ENCODE measurements at regions not wholly inside any gene's neighbourhood (a gene's known extent, or its start where the extent isn't known, plus 50 kb on each side); places are given as distances from the start of the nearest gene placed in this dataset.

DNA sequence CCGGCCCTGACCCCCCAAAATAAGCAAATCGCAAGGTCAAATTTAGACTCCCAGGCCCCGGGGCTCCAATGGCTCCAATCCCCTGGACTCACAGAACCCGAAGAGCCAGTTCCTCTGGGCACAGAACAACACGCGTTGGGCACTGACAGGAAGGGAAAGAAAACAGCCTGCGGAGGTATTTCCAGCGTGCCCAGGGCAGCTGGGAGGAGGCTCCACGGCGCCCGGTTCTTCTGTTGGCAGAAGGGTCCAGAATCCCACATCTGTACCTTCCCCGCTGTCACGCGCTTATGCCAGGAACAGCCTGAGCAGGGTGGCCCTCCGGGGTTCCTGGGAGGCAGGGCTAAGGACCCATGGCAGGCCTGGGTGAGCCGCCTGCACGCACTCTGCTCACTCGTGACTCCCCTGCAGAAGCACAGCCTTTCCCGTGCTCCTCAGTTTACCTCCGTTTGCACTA is 85.5 kb downstream of the RIPK4 start:
- Histone ChIP-seq H3K36me3 (ENCODE audit: control insufficient read depth in 1 of 2, insufficient read depth in 2 of 2, low read length in 1 of 2) (no peaks in the 10 kb centered on the region), H3K4me3 (ENCODE audit: low read length in 2 of 2) (no peak overlapping the region), H3K4me1 (ENCODE audit: control insufficient read depth in 1 of 2, insufficient read depth in 2 of 2, low read length in 2 of 2) (no peaks in the 10 kb centered on the region), H3K27me3 (ENCODE audit: control insufficient read depth in 1 of 2, insufficient read depth in 2 of 2, low read length in 1 of 2) (no peaks in the 10 kb centered on the region), H3K27ac (ENCODE audit: low read depth in 1 of 2, low read length in 2 of 2) (no peak overlapping the region), H3K9me3 (ENCODE audit: control insufficient read depth, low read length) (no peaks in the 10 kb centered on the region)
- ATAC-seq (ENCODE audit: low FRiP score) (no peak), DNase-seq (peak; percentile 37 to 66)
- intact Hi-C loops (cut with DNase I) = no loop called here
- 89 to 92% methylated on average over 20 of the region's 20 CpGs for WGBS, 2 donors

DNA sequence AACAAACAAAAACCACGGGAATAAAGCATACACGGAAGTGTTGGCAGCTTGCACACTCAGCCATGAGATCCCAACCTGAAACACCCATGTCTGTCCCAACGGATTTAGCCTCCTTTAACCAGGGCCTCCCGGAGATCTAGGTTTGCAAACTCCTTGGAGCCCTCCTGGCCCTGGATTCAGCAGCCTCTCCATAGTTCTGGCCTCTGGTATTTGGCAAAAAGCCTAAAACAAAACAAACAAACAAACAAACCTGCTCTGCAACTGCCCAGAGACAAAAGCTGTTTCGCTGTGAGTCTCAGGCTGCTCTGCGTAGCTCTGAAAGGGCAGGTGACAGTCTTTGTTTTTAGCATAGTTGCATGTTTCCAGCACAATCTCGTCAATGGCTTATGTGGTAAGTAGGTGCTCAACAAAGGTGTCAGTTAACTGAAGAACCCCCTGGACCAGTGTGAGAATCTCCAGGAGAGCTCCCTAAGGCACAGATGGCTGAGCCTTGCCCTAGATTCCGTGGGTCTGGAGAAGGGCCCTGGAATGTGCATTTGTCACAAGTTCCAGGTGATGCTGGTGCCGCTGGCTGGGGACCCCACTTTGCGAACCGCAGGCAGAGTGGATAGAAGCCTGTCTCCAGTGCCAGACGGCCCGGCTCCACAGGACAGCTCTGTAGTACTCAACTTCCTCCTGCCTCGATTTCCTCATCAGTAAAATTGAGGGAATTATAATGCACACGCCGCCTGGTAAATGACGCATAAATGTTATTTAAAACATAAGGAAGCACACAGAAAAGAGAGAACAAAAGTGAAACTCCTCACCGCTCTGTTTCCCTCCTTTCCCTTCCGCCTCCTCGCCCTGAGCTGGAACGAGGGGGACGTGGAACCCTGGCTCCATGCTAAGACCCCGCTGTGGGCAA is 86.2 kb downstream of the RIPK4 start:
- H3K27ac ChIP-seq (ENCODE audit: low read depth in 1 of 2, low read length in 2 of 2) = no peak overlapping the region
- ATAC-seq (ENCODE audit: low FRiP score) = no peak
- no peaks in the 10 kb centered on the region for H3K36me3 ChIP-seq (ENCODE audit: control insufficient read depth in 1 of 2, insufficient read depth in 2 of 2, low read length in 1 of 2)
- DNase-seq = peak; percentile 30 to 55
- no peaks in the 10 kb centered on the region for H3K27me3 ChIP-seq (ENCODE audit: control insufficient read depth in 1 of 2, insufficient read depth in 2 of 2, low read length in 1 of 2)
- 93 to 95% methylated on average over 23 of the region's 23 CpGs for WGBS, 2 donors
- H3K4me1 ChIP-seq (ENCODE audit: control insufficient read depth in 1 of 2, insufficient read depth in 2 of 2, low read length in 2 of 2) = no peaks in the 10 kb centered on the region
- intact Hi-C loops (cut with DNase I) = no loop called here
- H3K9me3 ChIP-seq (ENCODE audit: control insufficient read depth, low read length) = no peaks in the 10 kb centered on the region
- H3K4me3 ChIP-seq (ENCODE audit: low read length in 2 of 2) = no peak overlapping the region

DNA sequence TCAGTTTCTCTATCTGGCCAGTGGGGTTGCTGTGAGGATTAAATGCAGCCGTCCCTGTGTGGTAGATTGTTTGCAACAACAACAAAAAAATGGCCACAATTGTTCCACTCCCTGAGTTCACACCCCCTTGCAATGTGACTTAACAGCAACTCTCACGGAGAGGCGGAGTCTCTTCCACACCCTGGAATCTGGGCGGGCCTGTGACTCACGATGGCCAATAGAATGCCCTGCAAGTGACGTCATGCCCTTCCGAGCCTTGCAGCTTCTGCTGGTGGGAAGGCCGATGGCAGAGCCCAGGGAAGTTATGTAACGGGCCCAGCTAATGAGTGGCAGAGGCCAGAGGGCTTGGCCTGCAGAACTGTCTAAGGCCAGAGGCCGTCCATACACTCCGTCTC is 87.9 kb downstream of the RIPK4 start:
- no peak overlapping the region for H3K27ac ChIP-seq (ENCODE audit: low read depth in 1 of 2, low read length in 2 of 2)
- 33 to 36% methylated on average over 11 of the region's 11 CpGs for WGBS, 2 donors
- peak; percentile 91 for ATAC-seq (ENCODE audit: low FRiP score)
- peak; percentile 93 to 98 for DNase-seq
- no peaks in the 10 kb centered on the region for H3K27me3 ChIP-seq (ENCODE audit: control insufficient read depth in 1 of 2, insufficient read depth in 2 of 2, low read length in 1 of 2)
- H3K4me1 ChIP-seq (ENCODE audit: control insufficient read depth in 1 of 2, insufficient read depth in 2 of 2, low read length in 2 of 2) = no peaks in the 10 kb centered on the region
- H3K9me3 ChIP-seq (ENCODE audit: control insufficient read depth, low read length) = no peaks in the 10 kb centered on the region
- no peaks in the 10 kb centered on the region for H3K36me3 ChIP-seq (ENCODE audit: control insufficient read depth in 1 of 2, insufficient read depth in 2 of 2, low read length in 1 of 2)
- intact Hi-C loops (cut with DNase I) = no loop called here
- no peak overlapping the region for H3K4me3 ChIP-seq (ENCODE audit: low read length in 2 of 2)

DNA sequence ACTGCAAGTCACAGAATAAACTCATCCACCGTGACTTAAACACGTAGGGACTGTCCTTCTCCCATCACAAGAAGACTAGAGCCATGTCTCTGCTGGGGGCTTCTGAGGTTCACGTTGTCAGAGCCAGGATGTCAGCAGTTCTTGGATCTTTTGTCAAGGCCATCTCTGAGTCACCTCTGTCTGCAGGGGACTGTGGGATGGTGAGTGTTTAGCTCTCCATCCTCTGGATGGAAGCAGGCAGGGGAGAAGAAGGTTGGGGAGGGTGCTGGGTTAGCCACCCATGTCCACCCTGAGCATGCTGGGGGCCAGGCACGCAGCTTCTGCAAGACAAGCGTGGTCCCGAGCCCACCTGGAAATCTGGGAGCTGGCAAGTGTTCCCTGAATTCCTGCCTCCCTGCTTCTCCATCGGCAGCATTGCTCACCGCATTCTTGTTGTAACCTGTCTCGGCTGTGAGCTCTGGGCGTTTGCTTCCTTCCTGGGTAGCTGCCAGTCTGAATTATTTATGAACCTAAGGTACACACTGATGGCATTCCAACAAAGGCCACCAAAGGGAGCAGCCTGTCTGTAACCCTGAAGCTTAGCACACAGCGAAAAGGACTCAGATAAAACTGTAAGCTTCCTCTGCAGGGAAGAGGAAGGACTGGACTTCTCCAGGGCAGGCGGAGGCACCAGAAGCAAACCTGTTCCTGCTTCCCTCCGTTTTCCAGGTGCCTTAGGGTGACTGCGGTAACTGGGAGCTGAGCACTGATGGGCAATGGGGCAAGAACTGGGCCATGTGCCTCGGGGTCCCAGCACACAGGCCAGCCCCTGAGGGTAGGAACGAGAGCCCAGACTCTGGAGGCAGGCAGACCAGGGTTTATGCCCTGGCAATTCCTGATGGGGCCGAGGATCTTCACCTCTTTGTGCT is 88.6 kb downstream of the RIPK4 start:
- intact Hi-C loops (cut with DNase I) = no loop called here
- Histone ChIP-seq H3K27me3 (ENCODE audit: control insufficient read depth in 1 of 2, insufficient read depth in 2 of 2, low read length in 1 of 2) (no peaks in the 10 kb centered on the region), H3K4me1 (ENCODE audit: control insufficient read depth in 1 of 2, insufficient read depth in 2 of 2, low read length in 2 of 2) (no peaks in the 10 kb centered on the region), H3K9me3 (ENCODE audit: control insufficient read depth, low read length) (no peaks in the 10 kb centered on the region), H3K36me3 (ENCODE audit: control insufficient read depth in 1 of 2, insufficient read depth in 2 of 2, low read length in 1 of 2) (no peaks in the 10 kb centered on the region), H3K27ac (ENCODE audit: low read depth in 1 of 2, low read length in 2 of 2) (peak overlapping the region in 1 of 2 donors; percentile 35), H3K4me3 (ENCODE audit: low read length in 2 of 2) (no peak overlapping the region)
- DNase-seq (peak in 1 of 2 donors; percentile 64), ATAC-seq (ENCODE audit: low FRiP score) (peak; percentile 11)
- 78 to 80% methylated on average over 17 of the region's 17 CpGs for whole genome bisulfite sequencing, 2 donors

DNA sequence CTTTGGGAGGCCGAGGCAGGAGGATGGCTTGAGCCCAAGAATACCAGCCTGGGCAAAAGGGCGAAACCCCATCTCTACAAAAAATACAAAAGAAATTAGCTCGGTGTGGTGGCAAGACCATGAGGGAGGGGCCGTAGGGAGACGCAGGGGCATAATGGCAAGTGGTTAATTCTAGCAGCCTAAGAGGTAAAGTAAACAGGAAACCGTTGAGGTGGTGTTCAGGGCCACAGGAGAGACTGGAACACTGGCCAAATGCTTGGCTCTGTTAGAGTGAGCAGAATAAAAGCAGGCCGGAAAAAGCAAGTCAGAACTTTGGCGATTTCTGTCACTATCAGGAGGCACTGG is 89.2 kb downstream of the RIPK4 start:
- H3K27ac ChIP-seq (ENCODE audit: low read depth in 1 of 2, low read length in 2 of 2) = no peak overlapping the region
- no peaks in the 10 kb centered on the region for H3K4me1 ChIP-seq (ENCODE audit: control insufficient read depth in 1 of 2, insufficient read depth in 2 of 2, low read length in 2 of 2)
- DNase-seq (no peak), ATAC-seq (ENCODE audit: low FRiP score) (no peak)
- no peaks in the 10 kb centered on the region for H3K27me3 ChIP-seq (ENCODE audit: control insufficient read depth in 1 of 2, insufficient read depth in 2 of 2, low read length in 1 of 2)
- WGBS, 2 donors = 79 to 82% methylated on average over 8 of the region's 8 CpGs
- H3K4me3 ChIP-seq (ENCODE audit: low read length in 2 of 2) = no peak overlapping the region
- H3K9me3 ChIP-seq (ENCODE audit: control insufficient read depth, low read length) = no peaks in the 10 kb centered on the region
- no peaks in the 10 kb centered on the region for H3K36me3 ChIP-seq (ENCODE audit: control insufficient read depth in 1 of 2, insufficient read depth in 2 of 2, low read length in 1 of 2)
- intact Hi-C loops (cut with DNase I) = no loop called here

DNA sequence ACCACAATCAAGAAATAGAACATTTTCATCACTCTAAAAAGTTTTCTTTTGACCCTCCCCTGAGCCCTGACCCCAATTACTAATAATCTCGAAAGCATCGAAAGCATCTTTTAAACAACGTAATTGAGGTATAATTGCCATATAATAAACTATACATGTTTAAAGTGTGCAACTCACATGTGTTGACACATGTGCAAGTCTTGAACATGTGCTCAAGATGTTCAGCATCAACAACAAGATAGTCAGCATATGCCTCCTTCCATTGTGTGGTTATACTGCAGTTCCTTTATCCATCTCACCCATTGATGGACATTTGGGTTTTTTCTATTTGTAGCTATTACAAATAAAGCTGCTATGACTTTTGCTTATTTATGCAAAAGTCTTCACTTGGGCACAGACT is 90.7 kb downstream of the RIPK4 start:
- DNase-seq = no peak
- 95 to 96% methylated on average over 3 of the region's 3 CpGs for WGBS, 2 donors
- intact Hi-C loops (cut with DNase I) = no loop called here

DNA sequence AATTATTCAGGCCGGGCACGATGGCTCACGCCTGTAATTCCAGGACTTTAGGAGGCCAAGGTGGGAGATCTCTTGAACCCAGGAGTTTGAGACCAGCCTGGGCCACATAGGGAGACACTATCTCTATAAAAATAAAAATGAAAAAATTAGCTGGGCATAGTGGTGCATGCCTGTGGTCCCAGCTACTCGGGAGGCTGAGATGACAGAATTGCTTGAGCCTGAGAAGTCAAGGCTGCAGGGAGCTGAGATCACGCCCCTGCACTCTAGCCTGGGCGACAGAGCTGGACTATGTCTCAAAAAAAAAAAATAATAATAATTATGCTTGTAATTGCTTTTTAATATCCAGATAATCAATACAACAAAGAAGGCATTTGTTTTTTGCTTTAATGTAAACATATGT is 91.3 kb downstream of the RIPK4 start:
- ATAC-seq (ENCODE audit: low FRiP score) = no peak

More for the DNA sequence above, 90.7 kb downstream of the RIPK4 start:
- H3K36me3 ChIP-seq (ENCODE audit: control insufficient read depth in 1 of 2, insufficient read depth in 2 of 2, low read length in 1 of 2) = no peaks in the 10 kb centered on the region
- no peaks in the 10 kb centered on the region for H3K9me3 ChIP-seq (ENCODE audit: control insufficient read depth, low read length)
- no peaks in the 10 kb centered on the region for H3K27me3 ChIP-seq (ENCODE audit: control insufficient read depth in 1 of 2, insufficient read depth in 2 of 2, low read length in 1 of 2)
- no peak overlapping the region for H3K4me3 ChIP-seq (ENCODE audit: low read length in 2 of 2)
- H3K27ac ChIP-seq (ENCODE audit: low read depth in 1 of 2, low read length in 2 of 2) = no peak overlapping the region
- no peak for ATAC-seq (ENCODE audit: low FRiP score)
- no peaks in the 10 kb centered on the region for H3K4me1 ChIP-seq (ENCODE audit: control insufficient read depth in 1 of 2, insufficient read depth in 2 of 2, low read length in 2 of 2)

DNA sequence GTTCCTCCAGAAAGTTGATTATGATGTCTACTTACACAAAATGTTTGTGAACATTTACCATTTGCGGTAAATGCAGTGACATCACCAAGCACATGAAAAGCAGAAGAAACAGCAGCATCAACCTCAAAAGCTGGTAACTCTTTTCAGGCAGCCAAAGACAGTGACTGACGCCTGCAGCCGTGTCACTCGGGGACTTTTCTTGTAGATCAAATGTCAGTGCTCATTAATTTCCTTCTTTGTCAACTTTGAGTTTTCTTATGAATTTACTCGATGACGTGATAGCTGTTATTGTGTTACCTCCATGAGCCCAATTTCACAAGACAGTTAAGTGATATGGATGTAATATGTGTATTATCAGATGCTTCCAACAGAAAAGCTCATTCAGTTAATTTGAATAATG is 92.5 kb downstream of the RIPK4 start:
- intact Hi-C loops (cut with DNase I) = no loop called here
- Histone ChIP-seq H3K36me3 (ENCODE audit: control insufficient read depth in 1 of 2, insufficient read depth in 2 of 2, low read length in 1 of 2) (no peaks in the 10 kb centered on the region), H3K4me3 (ENCODE audit: low read length in 2 of 2) (no peak overlapping the region), H3K27me3 (ENCODE audit: control insufficient read depth in 1 of 2, insufficient read depth in 2 of 2, low read length in 1 of 2) (no peaks in the 10 kb centered on the region), H3K9me3 (ENCODE audit: control insufficient read depth, low read length) (no peaks in the 10 kb centered on the region), H3K4me1 (ENCODE audit: control insufficient read depth in 1 of 2, insufficient read depth in 2 of 2, low read length in 2 of 2) (no peaks in the 10 kb centered on the region), H3K27ac (ENCODE audit: low read depth in 1 of 2, low read length in 2 of 2) (no peak overlapping the region)
- ATAC-seq (ENCODE audit: low FRiP score) (no peak), DNase-seq (no peak)
- 86 to 87% methylated on average over 6 of the region's 6 CpGs for WGBS, 2 donors

More for the DNA sequence above, 91.3 kb downstream of the RIPK4 start:
- intact Hi-C loops (cut with DNase I) = no loop called here
- Histone ChIP-seq H3K4me1 (ENCODE audit: control insufficient read depth in 1 of 2, insufficient read depth in 2 of 2, low read length in 2 of 2) (no peaks in the 10 kb centered on the region), H3K27ac (ENCODE audit: low read depth in 1 of 2, low read length in 2 of 2) (no peak overlapping the region), H3K4me3 (ENCODE audit: low read length in 2 of 2) (no peak overlapping the region), H3K9me3 (ENCODE audit: control insufficient read depth, low read length) (no peaks in the 10 kb centered on the region), H3K36me3 (ENCODE audit: control insufficient read depth in 1 of 2, insufficient read depth in 2 of 2, low read length in 1 of 2) (no peaks in the 10 kb centered on the region), H3K27me3 (ENCODE audit: control insufficient read depth in 1 of 2, insufficient read depth in 2 of 2, low read length in 1 of 2) (no peaks in the 10 kb centered on the region)
- no peak for DNase-seq
- 67 to 81% methylated on average over 6 of the region's 6 CpGs for WGBS, 2 donors
